ENCODE measurements at regions not wholly inside any gene's neighbourhood (a gene's known extent, or its start where the extent isn't known, plus 50 kb on each side); places are given as distances from the start of the nearest gene placed in this dataset.

DNA sequence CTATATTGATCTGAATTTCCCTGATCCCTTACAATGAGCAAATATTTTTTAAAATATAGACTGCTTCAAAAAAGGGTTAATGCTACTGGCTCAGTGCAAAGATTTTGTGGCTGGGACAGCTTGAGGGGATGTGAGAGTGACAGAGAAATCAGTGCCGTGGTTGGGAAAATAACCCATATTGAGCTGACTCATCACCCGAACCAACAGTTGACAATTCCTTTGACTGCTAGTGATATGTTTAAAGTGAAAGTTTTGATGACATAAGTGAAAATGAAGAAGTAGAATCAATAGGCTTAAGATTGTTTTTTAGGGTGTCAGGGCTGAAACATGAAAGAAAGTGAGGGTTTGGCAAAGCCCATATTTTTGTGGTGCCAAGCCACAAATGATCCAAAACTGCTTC lies 257.1 kb upstream of the TENM4 start:
- TF ChIP-seq SUZ12 (IDR thresholded peaks at IDR 0.05), result no peak
- no peak for TF ChIP-seq FOXM1 (IDR thresholded peaks at IDR 0.05; ENCODE audit: borderline replicate concordance)
- no peak for TF ChIP-seq FOXK2 (IDR thresholded peaks at IDR 0.05)
- no peak for TF ChIP-seq NFRKB (IDR thresholded peaks at IDR 0.05)
